ENCODE measurements at regions not wholly inside any gene's neighbourhood (a gene's known extent, or its start where the extent isn't known, plus 50 kb on each side); places are given as distances from the start of the nearest gene placed in this dataset.

DNA sequence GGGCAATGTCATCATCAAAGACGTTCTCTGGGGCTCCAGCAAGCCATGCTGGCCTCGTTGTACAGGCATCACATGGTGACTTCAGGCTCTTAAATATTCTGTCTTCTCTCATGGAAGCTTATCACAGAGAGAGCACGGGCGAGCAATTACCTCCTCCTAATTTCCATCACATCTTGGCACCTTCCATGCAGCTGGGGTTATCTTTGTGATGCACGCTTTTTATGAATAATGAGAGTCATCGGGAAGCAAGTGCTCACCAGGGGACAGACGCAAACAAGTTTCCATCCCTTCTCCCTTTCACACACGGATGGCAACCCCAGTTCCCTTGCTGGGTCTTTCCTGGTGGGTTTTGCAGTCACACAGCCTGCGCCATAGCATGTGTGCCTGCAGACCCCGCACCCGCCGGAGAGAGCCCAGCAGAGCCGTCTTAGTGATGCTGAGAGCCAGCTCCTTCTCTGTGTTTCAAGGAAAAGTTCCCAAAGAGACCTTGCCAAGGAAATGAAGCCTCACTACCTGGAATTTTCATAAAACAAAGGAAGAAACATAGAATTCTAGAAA is 116.3 kb upstream of the AFDN start (continued):
- TF ChIP-seq SALL1 (CRISPR knock-in tag; IDR thresholded peaks at IDR 0.05) (no peak), CREB1 (IDR thresholded peaks at IDR 0.05) (no peak), CREB1 (CRISPR knock-in tag; IDR thresholded peaks at IDR 0.05) (no peak), ZNF780A (CRISPR knock-in tag; IDR thresholded peaks at IDR 0.05) (no peak), ZNF562 (CRISPR knock-in tag; IDR thresholded peaks at IDR 0.05; ENCODE audit: borderline replicate concordance) (no peak), ZMYM2 (CRISPR knock-in tag; IDR thresholded peaks at IDR 0.05) (no peak)
- TF ChIP-seq, protein P1, sequence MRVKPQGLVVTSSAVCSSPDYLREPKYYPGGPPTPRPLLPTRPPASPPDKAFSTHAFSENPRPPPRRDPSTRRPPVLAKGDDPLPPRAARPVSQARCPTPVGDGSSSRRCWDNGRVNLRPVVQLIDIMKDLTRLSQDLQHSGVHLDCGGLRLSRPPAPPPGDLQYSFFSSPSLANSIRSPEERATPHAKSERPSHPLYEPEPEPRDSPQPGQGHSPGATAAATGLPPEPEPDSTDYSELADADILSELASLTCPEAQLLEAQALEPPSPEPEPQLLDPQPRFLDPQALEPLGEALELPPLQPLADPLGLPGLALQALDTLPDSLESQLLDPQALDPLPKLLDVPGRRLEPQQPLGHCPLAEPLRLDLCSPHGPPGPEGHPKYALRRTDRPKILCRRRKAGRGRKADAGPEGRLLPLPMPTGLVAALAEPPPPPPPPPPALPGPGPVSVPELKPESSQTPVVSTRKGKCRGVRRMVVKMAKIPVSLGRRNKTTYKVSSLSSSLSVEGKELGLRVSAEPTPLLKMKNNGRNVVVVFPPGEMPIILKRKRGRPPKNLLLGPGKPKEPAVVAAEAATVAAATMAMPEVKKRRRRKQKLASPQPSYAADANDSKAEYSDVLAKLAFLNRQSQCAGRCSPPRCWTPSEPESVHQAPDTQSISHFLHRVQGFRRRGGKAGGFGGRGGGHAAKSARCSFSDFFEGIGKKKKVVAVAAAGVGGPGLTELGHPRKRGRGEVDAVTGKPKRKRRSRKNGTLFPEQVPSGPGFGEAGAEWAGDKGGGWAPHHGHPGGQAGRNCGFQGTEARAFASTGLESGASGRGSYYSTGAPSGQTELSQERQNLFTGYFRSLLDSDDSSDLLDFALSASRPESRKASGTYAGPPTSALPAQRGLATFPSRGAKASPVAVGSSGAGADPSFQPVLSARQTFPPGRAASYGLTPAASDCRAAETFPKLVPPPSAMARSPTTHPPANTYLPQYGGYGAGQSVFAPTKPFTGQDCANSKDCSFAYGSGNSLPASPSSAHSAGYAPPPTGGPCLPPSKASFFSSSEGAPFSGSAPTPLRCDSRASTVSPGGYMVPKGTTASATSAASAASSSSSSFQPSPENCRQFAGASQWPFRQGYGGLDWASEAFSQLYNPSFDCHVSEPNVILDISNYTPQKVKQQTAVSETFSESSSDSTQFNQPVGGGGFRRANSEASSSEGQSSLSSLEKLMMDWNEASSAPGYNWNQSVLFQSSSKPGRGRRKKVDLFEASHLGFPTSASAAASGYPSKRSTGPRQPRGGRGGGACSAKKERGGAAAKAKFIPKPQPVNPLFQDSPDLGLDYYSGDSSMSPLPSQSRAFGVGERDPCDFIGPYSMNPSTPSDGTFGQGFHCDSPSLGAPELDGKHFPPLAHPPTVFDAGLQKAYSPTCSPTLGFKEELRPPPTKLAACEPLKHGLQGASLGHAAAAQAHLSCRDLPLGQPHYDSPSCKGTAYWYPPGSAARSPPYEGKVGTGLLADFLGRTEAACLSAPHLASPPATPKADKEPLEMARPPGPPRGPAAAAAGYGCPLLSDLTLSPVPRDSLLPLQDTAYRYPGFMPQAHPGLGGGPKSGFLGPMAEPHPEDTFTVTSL (CRISPR knock-in tag; IDR thresholded peaks at IDR 0.05; ENCODE audit: borderline replicate concordance), result no peak
- TF ChIP-seq, protein P2, sequence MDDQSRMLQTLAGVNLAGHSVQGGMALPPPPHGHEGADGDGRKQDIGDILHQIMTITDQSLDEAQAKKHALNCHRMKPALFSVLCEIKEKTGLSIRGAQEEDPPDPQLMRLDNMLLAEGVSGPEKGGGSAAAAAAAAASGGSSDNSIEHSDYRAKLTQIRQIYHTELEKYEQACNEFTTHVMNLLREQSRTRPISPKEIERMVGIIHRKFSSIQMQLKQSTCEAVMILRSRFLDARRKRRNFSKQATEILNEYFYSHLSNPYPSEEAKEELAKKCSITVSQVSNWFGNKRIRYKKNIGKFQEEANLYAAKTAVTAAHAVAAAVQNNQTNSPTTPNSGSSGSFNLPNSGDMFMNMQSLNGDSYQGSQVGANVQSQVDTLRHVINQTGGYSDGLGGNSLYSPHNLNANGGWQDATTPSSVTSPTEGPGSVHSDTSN (CRISPR knock-in tag; IDR thresholded peaks at IDR 0.05; ENCODE audit: borderline replicate concordance), result no peak
- TF ChIP-seq, protein P3, sequence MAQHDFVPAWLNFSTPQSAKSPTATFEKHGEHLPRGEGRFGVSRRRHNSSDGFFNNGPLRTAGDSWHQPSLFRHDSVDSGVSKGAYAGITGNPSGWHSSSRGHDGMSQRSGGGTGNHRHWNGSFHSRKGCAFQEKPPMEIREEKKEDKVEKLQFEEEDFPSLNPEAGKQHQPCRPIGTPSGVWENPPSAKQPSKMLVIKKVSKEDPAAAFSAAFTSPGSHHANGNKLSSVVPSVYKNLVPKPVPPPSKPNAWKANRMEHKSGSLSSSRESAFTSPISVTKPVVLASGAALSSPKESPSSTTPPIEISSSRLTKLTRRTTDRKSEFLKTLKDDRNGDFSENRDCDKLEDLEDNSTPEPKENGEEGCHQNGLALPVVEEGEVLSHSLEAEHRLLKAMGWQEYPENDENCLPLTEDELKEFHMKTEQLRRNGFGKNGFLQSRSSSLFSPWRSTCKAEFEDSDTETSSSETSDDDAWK (CRISPR knock-in tag; IDR thresholded peaks at IDR 0.05), result no peak
